NCI-H1436 treated with DMSO at 0.1 percent for 48 hours (cell line): ENCODE measurements at regions not wholly inside any gene's neighbourhood (a gene's known extent, or its start where the extent isn't known, plus 50 kb on each side); places are given as distances from the start of the nearest gene placed in this dataset.

Source experiments
- DNase-seq: peaks from one replicate; lab custom pipeline; 2025; lab: John Stamatoyannopoulos, UW

DNA sequence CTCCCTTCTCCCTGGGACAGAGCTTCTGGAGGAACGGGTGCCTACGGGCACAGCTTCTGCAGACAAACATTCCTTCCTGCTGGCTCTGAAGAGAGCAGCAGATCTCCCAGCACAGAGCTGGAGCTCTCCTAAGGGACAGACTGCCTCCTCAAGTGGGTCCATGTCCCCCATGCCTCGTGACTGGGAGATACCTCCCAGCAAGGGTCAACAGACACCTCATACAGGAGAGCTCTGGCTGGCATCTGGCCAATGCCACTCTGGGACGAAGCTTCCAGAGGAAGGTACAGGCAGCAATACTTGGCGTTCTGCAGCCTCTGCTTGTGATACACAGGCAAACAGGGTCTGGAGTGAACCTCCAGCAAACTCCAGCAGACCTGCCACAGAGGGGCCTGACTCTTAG, 227.9 kb downstream of the SPATA31D1 start:
- no peak for DNase-seq

DNA sequence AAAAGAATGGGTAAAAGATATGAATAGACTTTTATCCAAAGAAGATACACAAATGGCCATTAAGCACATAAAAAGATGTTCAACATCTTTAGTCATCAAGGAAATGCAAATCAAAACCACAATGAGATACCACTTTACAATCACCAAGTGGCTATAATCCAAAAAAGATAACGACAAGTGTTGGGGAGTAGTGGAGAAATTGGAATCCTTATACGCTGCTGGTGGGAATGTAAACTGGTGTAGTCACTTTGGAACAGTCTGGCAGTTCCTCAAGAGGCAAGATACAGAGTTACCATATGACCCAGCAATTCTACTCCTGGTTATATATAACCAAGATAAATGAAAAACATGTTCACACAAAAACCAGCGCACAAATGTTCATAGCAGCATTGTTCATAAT, 234.9 kb downstream of the SPATA31D1 start:
- no peak for DNase-seq

DNA sequence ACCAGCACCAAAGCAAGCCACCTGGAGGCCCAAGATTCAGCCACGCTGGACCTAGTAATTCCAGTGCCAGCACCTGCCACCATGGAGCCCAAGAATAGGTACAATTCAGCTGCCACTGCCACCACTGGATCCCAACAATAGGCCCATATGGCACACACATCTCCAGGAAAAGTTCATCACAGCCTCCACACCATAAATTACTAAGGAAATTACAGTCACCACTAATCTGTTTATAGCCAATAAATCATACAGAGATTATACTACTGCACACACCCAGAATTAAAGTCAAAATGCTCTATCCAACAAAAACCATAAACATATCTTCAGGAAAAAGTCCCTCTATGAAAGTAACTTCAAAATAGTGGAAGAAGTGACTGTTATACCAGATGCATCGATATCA, 242.8 kb downstream of the SPATA31D1 start:
- DNase-seq: no peak

DNA sequence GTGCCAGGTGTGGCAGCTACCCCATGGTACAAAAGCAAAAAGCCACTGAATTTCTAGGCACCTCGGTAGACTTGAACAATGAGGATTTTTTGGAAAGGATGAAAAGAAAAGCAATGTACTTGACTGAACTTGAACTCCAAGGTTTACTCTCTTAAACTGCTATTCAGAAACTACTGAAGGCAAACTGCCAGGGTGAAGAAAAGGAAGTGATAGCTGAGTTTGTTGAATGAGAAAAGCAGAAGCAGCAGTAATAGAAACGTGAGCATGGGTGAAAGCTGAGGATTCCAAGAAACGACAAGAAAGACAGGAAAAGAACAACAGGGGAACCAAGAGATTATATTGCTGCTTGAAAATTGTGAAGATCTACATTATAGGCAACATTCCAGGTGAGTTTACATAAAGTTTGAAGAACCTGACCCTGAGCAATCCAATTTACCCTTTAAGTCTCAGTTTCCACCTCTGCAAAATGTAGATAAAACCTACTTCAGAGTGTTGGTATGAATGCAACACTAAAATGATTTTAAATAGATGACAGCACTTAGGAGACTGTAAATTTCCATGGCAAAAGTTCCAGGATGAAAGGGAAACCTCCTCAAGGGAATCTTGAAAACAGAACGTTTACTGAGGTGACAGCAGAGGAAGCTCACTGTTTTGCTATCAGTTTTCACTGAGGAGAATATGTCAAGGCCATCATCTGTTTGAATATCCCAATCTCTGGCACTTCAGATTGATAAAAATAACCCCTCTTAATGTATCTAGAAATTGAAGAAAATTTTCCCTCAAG, 245.8 kb downstream of the SPATA31D1 start:
- DNase-seq: no peak

DNA sequence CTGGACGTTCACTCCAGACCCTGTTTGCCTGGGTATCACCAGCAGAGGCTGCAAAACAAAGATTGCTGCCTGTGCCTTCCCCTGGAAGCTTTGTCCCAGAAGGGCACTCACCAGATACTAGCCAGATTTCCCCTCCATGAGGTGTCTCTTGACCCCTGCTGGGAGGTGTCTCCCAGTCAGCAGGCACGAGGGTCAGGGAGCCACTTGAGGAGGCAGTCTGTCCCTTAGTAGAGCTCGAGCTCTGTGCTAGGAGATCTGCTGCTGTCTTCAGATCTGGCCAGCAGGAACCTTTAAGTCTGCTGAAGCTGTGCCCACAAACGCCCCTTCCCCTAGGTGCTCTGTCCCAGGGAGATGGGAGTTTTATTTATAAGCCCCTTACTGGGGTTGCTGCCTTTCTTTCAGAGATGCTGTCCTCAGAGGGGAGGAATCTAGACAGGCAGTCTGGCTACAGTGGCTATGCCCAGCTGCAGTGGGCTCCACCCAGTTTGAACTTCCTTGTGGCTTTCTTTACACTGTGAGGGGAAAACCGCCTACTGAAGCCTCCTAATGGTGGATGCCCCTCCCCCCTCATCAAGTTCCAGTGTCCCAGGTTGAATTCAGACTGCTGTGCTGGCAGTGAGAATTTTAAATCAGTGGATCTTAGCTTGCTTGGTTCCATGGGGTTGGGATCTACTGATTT, 253.9 kb downstream of the SPATA31D1 start:
- no peak for DNase-seq

DNA sequence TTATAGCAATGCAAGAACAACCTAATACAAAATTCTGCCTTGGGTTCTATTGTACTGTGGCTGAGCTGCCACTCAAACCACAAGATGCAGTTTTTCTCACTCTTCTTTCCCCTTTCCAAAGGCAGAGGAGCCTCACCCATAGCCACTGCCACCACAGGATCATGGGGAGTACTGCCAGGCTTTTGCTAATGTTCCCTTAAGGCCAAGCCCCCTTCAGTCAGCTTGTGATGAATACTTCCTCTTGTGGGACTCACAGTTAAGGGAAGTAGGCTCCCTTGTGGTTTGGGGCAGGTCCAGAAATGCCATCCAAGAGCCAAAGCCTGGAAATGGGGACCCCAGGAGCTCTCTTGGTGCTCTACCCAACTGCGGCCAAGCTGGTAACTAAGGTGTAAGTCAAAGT, 258.7 kb downstream of the SPATA31D1 start:
- DNase-seq: no peak

DNA sequence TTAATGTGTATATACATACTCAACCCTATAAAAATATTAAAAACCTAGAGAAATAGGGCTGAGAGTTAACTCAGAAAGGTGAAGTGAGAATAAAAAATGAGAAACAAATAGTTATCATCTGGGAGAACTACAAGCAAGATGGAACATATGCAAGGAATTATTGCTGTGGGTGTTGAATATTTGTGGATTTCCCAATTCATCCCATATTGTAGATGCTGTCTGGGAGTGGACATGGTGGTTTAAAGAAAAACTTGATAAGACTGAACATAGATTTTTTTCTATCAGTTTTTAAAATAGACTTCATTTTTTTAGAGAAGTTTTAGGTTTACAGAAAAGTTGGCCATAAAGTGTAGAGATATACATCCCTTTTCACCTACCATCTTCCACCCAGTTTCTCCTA, 263.5 kb downstream of the SPATA31D1 start:
- no peak for DNase-seq

DNA sequence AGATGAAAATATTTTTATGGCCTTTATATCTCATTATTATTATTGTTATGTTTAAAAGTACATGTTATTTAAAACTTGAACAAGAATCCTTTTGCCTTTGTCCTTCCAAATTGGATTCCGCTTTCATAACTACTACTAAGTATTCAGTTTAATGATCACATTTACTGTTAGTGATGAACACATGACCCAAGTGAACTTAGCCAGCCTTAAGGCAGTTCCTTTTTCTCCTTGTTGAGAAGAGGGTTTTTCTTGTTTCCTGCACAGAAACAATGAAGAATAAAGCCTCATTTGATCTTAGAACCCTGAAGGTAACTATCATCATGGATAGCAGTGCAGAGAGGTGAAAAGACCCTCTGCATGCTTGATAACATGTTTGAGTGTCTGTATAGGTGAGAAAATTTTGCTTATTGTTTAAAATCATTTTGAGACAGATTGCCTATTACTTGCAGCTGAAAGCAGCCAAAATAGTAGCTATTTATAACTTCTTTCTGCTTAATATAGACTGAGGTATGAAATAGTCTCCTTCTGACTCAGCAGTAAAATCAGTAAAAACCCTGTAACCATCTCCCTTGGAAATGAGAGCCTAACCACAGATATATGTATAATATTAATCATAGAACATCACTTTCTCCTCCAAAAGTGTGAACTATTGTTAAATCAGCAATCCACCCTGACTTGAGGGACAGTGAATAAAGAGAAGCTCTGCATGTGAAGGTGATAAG, 266.2 kb downstream of the SPATA31D1 start:
- DNase-seq: no peak

DNA sequence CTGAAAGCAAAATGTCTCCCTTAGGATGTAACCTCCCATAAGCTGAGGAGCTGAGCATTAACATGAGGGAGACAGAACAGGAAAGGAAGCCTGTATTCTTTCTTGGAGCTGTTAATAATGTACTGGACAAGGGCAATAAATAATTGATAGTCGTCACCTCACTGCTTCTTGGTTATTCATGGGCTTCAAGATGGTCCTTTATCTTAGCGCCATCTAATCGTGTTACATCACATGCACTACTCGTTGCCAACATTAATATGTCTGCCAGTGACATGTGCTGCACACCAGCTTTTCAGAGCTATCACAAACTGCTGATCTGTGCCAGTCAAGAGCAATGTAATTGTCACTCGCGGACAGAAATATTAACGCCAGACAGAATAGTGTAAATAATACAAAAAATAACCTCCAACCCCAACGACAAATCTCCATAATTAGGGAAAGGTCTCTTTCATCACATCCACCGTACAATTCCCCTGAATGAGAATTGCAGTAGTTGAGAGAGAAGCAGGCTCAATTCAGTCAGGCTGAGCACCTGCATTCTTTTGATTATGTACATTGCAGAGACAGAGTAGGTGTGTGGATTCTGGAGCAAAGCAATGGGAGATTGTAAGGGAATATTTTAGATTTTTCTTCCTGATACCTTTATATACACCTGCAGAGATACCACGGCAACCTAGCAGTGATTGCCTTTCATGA, 267.1 kb downstream of the SPATA31D1 start:
- no peak for DNase-seq

DNA sequence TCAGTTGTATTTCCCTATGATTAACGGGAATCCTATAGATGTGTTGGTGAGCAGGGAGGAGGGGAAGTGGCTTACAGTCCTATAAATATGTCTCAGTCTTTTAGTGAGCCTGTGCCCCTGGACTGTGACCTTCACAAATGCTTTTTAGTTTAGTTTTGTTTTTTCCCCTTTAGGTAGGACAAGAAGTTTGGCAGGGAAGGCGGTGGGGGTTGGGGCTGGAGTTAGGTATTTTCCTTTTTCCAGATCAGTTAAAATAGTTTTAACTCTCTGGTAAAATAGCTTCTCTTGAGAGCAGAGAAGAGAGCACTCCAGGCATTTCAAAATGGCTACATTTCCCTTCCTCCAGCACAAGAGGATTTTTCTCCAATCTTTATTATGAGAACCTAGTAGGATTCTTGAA, 272.1 kb downstream of the SPATA31D1 start:
- DNase-seq: no peak

DNA sequence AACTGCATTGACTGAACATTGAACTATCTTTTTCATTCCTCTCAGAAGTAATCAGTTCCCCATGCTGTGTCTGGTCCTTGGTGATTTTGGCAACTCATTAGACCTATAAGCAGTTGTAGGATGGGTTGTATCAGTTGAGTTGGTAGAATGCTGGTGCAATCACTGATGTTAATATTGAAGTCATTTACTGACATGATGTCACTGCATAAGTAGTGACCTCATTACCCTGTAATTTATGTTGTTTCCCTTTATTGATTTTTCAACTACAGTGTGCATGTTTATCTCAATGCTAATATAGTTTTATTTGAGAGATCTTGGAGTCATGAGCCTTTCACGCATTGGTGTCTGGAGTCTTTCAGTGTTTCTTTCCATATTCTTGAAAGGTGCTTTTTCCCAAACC, 275.0 kb downstream of the SPATA31D1 start:
- no peak for DNase-seq

DNA sequence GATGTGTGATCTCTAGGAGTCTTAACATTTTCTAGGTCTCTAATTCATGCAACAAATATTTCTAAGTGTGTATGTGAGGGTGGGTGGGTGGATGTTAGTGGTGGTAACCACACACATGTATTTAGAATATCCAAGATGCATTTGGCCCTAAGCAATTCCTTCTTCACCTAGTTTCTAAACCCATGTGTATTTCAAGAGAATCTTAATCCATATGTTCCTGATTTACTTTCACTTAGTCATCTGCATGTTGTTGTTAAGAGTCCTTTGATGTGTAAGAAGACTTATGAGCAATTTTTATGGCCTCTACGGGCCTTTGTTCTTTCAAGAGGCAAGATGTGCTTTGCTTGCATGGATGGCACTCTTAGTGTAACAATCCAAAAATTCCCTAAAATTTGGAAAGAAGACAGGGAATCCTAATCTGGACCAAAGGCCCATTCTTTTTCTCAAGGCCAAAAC, 282.6 kb downstream of the SPATA31D1 start:
- DNase-seq: no peak

DNA sequence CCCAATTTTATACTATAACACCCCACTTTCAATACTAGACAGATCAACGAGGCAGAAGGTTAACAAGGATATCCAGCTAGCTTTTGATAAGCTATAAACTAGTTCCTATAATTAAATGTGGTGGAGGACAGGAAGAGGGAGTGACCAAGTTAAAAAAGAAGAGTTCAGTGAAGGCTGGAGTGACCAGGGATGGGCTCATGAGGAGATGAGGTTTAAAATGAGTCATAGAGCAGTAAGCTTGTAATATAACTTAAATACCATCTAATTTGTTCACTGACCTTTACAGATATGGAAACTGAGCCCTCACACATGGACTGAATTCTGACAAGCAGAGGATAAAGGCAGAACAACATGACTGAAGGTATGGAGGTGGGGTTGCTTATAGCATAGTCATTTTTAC, 284.5 kb downstream of the SPATA31D1 start:
- DNase-seq: no peak

DNA sequence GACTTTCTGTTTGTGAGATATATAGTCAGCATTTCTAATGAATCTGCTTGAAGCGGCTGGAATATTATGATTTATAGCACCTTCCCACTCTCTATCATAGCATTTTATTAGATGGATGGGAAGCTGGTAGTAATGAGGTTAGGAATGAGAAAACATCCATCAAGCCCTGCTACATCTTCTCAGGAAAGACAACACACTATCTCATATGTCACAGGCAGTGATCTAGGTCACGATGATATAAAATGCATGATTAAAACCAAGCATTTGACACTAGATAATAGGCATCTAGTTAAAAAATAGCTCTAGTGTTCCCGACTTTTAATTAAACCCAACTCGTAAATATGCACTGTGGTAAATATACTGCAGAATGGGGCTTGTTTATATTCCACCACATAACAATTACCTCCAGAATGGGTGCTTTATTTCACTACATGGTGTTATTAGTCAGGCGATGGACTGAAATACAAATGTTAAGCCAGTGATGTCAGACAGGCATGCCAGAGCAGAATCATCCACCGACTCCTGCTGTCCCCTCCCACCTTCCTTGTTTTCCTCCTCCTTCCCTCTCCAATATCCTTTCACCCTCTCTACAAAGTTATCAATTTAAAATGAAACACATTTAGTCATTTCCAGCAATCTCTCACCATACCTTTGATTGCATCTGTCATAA, 286.8 kb downstream of the SPATA31D1 start:
- DNase-seq: no peak

DNA sequence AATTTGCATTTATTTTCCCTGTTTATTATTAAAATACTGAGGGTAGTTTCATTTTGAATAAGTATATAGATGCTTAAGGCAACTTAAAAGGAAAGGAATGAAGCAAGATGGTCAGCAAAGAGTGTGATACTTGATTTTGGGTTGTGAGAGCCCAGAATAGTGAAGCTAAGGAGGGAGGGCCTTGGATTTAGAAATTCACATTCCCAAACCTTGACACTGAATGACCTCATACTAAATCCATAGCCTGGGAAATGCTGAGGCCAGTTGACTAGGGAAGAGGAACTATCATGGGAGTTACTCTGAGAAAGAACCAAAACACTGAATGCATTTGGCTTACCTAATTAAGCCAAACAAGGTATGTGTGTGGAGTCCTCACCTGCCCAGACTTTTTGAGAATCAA, 292.5 kb downstream of the SPATA31D1 start:
- DNase-seq: no peak

DNA sequence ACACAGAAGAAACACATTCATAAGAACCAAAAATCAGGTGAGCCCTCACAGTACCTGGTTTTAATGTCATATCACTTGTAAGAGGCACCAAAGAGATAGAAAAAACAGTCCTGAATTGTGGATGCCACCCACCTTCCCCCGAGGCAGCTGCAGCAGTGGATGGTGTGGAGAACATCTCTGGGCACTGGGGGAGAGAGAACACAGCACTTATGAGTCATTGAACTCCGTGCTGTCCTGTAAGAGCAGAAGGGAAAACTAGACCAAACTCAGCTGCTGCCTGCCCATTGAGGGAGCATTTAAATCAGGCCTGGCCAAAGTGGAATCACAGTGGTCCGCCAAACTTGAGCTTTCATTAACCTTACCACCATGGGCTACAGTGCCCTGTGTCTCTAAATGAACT, 296.2 kb downstream of the SPATA31D1 start:
- DNase-seq: no peak

DNA sequence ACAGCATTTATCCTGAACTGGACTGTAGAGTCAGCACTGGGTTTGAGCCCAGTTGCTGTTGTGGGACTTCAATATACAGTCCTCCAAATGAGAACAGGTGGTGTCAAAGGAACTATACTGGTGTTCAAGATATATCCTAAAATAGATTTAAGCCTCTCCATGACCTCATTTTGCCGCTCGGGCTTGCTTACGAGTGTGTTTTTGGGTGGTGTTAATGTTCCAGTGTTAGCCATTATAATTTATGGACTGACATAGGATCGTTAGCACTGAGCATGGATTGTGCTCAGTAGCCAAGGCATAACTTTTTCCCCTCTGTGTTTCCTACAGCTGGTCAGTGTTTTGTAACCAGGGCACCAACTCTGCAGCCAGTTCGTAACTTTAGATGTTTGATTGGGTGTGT, 306.6 kb downstream of the SPATA31D1 start:
- no peak for DNase-seq

DNA sequence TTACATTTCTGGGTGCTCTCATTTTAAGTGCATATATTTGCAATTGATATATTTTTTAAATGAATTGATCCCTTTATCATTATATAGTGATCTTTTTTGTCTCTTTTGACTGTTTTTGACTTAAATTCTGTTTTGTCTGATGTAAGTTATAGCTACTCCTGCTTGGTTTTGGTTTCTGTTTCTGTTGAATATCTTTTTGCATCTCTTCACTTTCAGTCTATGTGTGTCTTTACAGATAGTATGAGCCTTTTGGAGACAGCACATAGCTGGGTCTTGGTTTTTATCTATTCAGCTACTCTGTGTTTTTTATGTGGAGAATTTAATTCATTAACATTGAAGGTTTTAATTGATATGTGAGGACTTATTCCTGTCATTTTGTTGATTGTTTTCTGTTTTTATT, 311.3 kb downstream of the SPATA31D1 start:
- DNase-seq: no peak

DNA sequence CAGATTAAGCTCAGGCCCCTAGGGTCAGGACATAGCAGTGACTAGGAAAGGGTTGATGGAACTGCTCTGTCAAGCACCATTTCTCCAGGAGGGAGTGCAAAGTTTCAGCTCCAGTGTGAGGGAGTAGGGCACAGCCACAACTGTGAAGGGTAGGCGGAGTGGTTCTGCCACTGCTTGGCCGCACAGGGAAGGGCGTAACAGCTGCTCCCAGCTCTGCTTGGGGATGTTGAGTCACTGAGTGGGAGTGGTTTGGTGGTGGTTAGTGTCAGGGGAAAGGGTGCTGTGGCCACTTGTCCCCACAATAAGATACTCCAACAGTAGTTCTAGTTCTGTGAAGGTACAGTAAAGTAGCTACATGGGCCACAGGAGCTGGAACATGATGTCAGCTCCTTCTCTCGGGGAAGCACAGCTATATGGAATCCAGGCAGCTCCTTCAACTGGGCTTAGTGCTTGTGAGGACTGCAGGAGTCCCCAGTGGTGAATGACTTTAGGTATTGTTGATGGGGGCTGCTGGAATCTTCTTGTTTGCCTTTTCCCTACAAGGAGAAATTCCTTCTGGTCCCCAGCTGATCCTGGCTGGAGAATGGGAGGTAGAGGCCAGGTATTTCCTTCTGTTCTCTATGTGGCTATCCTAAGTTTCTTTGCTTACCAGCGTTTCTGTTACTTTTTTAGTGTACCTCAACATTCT, 314.5 kb downstream of the SPATA31D1 start:
- DNase-seq: no peak

DNA sequence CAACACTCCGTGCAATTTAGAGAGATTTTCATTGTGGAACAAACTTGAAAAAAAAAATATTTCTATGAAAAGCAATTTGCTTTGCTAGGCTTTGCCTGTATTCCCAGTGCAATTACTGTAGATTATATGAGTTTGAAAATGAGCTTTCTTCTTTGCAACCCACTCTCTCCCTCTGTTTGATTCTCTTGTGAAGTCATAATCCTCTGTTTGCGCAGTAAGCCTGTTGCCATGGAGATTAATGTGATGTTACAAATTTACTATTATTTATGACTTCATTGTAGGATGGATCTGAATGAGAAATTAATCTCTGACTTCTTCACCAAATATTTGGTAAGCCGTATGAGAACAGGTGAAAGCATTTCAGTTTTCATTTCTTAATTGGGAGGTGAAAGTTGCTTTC, 320.3 kb downstream of the SPATA31D1 start:
- DNase-seq: peak; percentile 16

DNA sequence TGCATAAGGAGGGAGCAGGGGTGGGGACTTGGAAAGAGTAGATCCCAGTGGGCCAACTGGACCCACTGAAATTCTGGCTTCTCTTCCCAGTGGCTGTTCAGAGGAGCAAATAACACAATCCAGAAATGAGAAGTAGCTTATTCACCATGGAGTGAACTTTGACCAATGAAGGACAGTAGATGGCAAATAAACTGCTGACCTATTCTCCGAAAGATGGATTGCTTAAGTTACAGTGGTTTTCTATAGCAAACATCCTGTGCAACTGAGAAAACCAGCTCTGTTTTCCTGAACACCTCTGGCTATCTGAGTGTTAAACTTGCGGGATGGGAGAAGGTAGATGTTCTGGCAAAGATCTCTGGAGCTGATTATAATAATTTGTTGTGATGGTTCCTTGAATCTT, 325.1 kb downstream of the SPATA31D1 start:
- DNase-seq: no peak
